ENCODE measurements at regions not wholly inside any gene's neighbourhood (a gene's known extent, or its start where the extent isn't known, plus 50 kb on each side); places are given as distances from the start of the nearest gene placed in this dataset.

- DNase-seq: no peak
- no peaks in the 10 kb centered on the region for H3K36me3 ChIP-seq
- no peaks in the 10 kb centered on the region for H3K9me3 ChIP-seq
- H3K27ac ChIP-seq: no peak overlapping the region
- intact Hi-C loops (cut with DNase I; ENCODE audit: low total_unique reads): no loop called here
- TF ChIP-seq CTCF (IDR thresholded peaks at IDR 0.05): no peak
- H3K4me1 ChIP-seq: peaks cover 0 to 2% (median 0%) of the 10 kb centered on the region in 4 donors
- no peaks in the 10 kb centered on the region for H3K27me3 ChIP-seq
- H3K4me3 ChIP-seq: no peak overlapping the region
Observed at GRCh38 chr13:110034031-110034549, 247.7 kb upstream of the IRS2 start.

- peaks cover 0 to 13% (median 0%) of the 10 kb centered on the region in 4 donors for H3K4me1 ChIP-seq
- H3K27me3 ChIP-seq: no peaks in the 10 kb centered on the region
- TF ChIP-seq CTCF (IDR thresholded peaks at IDR 0.05): no peak
- no peaks in the 10 kb centered on the region for H3K9me3 ChIP-seq
- intact Hi-C loops (cut with DNase I; ENCODE audit: low total_unique reads): no loop called here
- no peak overlapping the region for H3K27ac ChIP-seq
- DNase-seq: no peak
- H3K4me3 ChIP-seq: no peak overlapping the region
- H3K36me3 ChIP-seq: no peaks in the 10 kb centered on the region
Observed at GRCh38 chr13:110032969-110033368, 246.6 kb upstream of the IRS2 start.

GRCh38 chr13:110030394-110030928 is 244.1 kb upstream of the IRS2 start:
- Histone ChIP-seq H3K9me3 (no peaks in the 10 kb centered on the region), H3K4me1 (peaks cover 0 to 16% (median 0%) of the 10 kb centered on the region in 4 donors), H3K4me3 (no peak overlapping the region), H3K27ac (no peak overlapping the region), H3K27me3 (no peaks in the 10 kb centered on the region), H3K36me3 (no peaks in the 10 kb centered on the region)
- TF ChIP-seq CTCF (IDR thresholded peaks at IDR 0.05): no peak
- DNase-seq: no peak
- intact Hi-C loops (cut with DNase I; ENCODE audit: low total_unique reads): no loop called here

- DNase-seq: no peak
- Histone ChIP-seq H3K4me3 (no peak overlapping the region), H3K27me3 (no peaks in the 10 kb centered on the region), H3K36me3 (no peaks in the 10 kb centered on the region), H3K4me1 (peaks cover 0 to 29% (median 4%) of the 10 kb centered on the region in 4 donors), H3K27ac (peak overlapping the region in 1 of 2 donors; percentile 7), H3K9me3 (no peaks in the 10 kb centered on the region)
- TF ChIP-seq CTCF (IDR thresholded peaks at IDR 0.05): no peak
- intact Hi-C loops (cut with DNase I; ENCODE audit: low total_unique reads): loop anchor here (10.0 kb wide), 1 partner anchor 244 kb away; the partner anchor contains the start of gene IRS2
Observed at GRCh38 chr13:110028838-110029621, 242.6 kb upstream of the IRS2 start.

GRCh38 chr13:110028311-110028710 is 241.9 kb upstream of the IRS2 start:
- H3K36me3 ChIP-seq: no peaks in the 10 kb centered on the region
- H3K27me3 ChIP-seq: no peaks in the 10 kb centered on the region
- peaks cover 0 to 36% (median 10%) of the 10 kb centered on the region in 4 donors for H3K4me1 ChIP-seq
- peak overlapping the region in 1 of 2 donors; percentile 7 for H3K27ac ChIP-seq
- no peaks in the 10 kb centered on the region for H3K9me3 ChIP-seq
- no peak for TF ChIP-seq CTCF (IDR thresholded peaks at IDR 0.05)
- H3K4me3 ChIP-seq: no peak overlapping the region
- intact Hi-C loops (cut with DNase I; ENCODE audit: low total_unique reads): loop anchor here (10.0 kb wide), 1 partner anchor 244 kb away; the partner anchor contains the start of gene IRS2
- no peak for DNase-seq
